ENCODE measurements at regions not wholly inside any gene's neighbourhood (a gene's known extent, or its start where the extent isn't known, plus 50 kb on each side); places are given as distances from the start of the nearest gene placed in this dataset.

GRCh38 chr18:39764873-39765272, 2190.2 kb upstream of the PIK3C3 start:
- no peak overlapping the region for H3K27ac ChIP-seq
- H3K4me3 ChIP-seq, result no peak overlapping the region
- no peaks in the 10 kb centered on the region for H3K4me1 ChIP-seq
- TF ChIP-seq EP300 (IDR thresholded peaks at IDR 0.05) (no peak), CTCF (IDR thresholded peaks at IDR 0.05) (no peak), POLR2A (IDR thresholded peaks at IDR 0.05) (no peak)
- no peaks in the 10 kb centered on the region for H3K9me3 ChIP-seq
- no peak for DNase-seq (ENCODE audit: low spot score in 2 of 2)
- no peaks in the 10 kb centered on the region for H3K36me3 ChIP-seq
- no peaks in the 10 kb centered on the region for H3K27me3 ChIP-seq

- H3K27ac ChIP-seq, result no peak overlapping the region
- no peak for DNase-seq (ENCODE audit: low spot score in 2 of 2)
- TF ChIP-seq POLR2A (IDR thresholded peaks at IDR 0.05) (no peak), CTCF (IDR thresholded peaks at IDR 0.05) (no peak), EP300 (IDR thresholded peaks at IDR 0.05) (no peak)
- 87 to 96% methylated on average over 1 of the region's 1 CpG for WGBS, 2 donors
- no peaks in the 10 kb centered on the region for H3K36me3 ChIP-seq
- H3K4me3 ChIP-seq, result no peak overlapping the region
- no peaks in the 10 kb centered on the region for H3K4me1 ChIP-seq
- no peaks in the 10 kb centered on the region for H3K9me3 ChIP-seq
- no peaks in the 10 kb centered on the region for H3K27me3 ChIP-seq
Measured at GRCh38 chr18:39761273-39761672, 2193.8 kb upstream of the PIK3C3 start.

- 20 to 30% methylated on average over 3 of the region's 3 CpGs for WGBS, 2 donors
Measured at GRCh38 chr18:39759926-39760325, 2194.3 kb upstream of the CELF4 start.

GRCh38 chr18:39753178-39753577, 2187.6 kb upstream of the CELF4 start:
- H3K9me3 ChIP-seq, result no peaks in the 10 kb centered on the region
- H3K27ac ChIP-seq, result no peak overlapping the region
- H3K27me3 ChIP-seq, result no peaks in the 10 kb centered on the region
- TF ChIP-seq CTCF (IDR thresholded peaks at IDR 0.05), result no peak
- TF ChIP-seq EP300 (IDR thresholded peaks at IDR 0.05), result no peak
- TF ChIP-seq POLR2A (IDR thresholded peaks at IDR 0.05), result no peak
- DNase-seq (ENCODE audit: low spot score in 2 of 2), result no peak
- 89 to 100% methylated on average over 1 to 4 of the region's 4 CpGs for WGBS, 2 donors
- H3K4me1 ChIP-seq, result no peaks in the 10 kb centered on the region
- H3K36me3 ChIP-seq, result no peaks in the 10 kb centered on the region
- H3K4me3 ChIP-seq, result no peak overlapping the region

More at GRCh38 chr18:39759926-39760325, 2194.3 kb upstream of the CELF4 start:
- Histone ChIP-seq H3K27ac (no peak overlapping the region), H3K9me3 (no peaks in the 10 kb centered on the region), H3K36me3 (no peaks in the 10 kb centered on the region), H3K4me1 (no peaks in the 10 kb centered on the region), H3K4me3 (no peak overlapping the region), H3K27me3 (no peaks in the 10 kb centered on the region)
- TF ChIP-seq POLR2A (IDR thresholded peaks at IDR 0.05) (no peak), CTCF (IDR thresholded peaks at IDR 0.05) (no peak), EP300 (IDR thresholded peaks at IDR 0.05) (no peak)
- no peak for DNase-seq (ENCODE audit: low spot score in 2 of 2)

- no peak for DNase-seq (ENCODE audit: low spot score in 2 of 2)
- Histone ChIP-seq H3K4me1 (no peaks in the 10 kb centered on the region), H3K36me3 (no peaks in the 10 kb centered on the region), H3K27me3 (no peaks in the 10 kb centered on the region), H3K9me3 (no peaks in the 10 kb centered on the region), H3K4me3 (no peak overlapping the region), H3K27ac (no peak overlapping the region)
- WGBS, 2 donors, result 41 to 45% methylated on average over 2 of the region's 2 CpGs
- TF ChIP-seq CTCF (IDR thresholded peaks at IDR 0.05) (no peak), POLR2A (IDR thresholded peaks at IDR 0.05) (no peak), EP300 (IDR thresholded peaks at IDR 0.05) (no peak)
Measured at GRCh38 chr18:39752351-39752750, 2186.8 kb upstream of the CELF4 start.
